NB4 (cell line): ENCODE measurements at regions not wholly inside any gene's neighbourhood (a gene's known extent, or its start where the extent isn't known, plus 50 kb on each side); places are given as distances from the start of the nearest gene placed in this dataset.

Source experiments
- CTCF ChIP-seq: IDR thresholded peaks from one replicate; pipeline ENCODE4 v1.5.1; 2012; ENCODE audit warnings: low read depth, low read length
- MAX ChIP-seq: IDR thresholded peaks from 2 replicates; pipeline ENCODE4 v1.6.1; 2011; ENCODE audit warnings: low read depth, low read length
- POLR2A ChIP-seq: IDR thresholded peaks from 2 replicates; pipeline ENCODE4 v1.6.1; 2011; ENCODE audit warnings: mild to moderate bottlenecking; ENCODE audit not compliant: insufficient read length; ENCODE audit errors: extremely low read depth

GRCh38 chrX:97897998-97898397, 1014.3 kb downstream of the RPA4 start:
- TF ChIP-seq CTCF (no peak), MAX (no peak), POLR2A (no peak)
